ENCODE measurements at regions not wholly inside any gene's neighbourhood (a gene's known extent, or its start where the extent isn't known, plus 50 kb on each side); places are given as distances from the start of the nearest gene placed in this dataset.
A peak's percentile ranks its signal among the peaks of the same experiment; 100 is the strongest.

DNA sequence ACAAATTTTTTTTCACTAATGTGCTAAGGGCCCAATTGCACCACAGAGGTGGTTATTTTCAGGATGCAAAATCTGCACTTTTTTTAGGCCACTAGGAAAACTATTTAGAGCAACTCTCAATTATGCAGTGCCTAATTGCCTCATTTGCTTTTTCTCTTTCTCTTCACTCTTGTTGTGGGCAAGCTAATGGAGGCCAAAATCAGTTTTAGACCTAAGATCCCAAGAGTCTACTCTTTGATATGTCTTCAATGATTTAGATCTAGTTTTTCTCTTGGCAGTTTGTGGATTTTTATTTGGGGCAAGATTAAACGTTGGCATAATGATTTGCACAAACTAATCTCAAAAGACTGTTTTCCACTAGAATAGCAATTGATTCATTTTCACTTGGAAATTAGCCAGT, 1996.9 kb downstream of the LRRC4C start:
- DNase-seq = no peak
- TF ChIP-seq POLR2A (IDR thresholded peaks at IDR 0.05; ENCODE audit: low read length) = no peak
- TF ChIP-seq GATA1 (IDR thresholded peaks at IDR 0.05; ENCODE audit: low read depth, low read length) = no peak

DNA sequence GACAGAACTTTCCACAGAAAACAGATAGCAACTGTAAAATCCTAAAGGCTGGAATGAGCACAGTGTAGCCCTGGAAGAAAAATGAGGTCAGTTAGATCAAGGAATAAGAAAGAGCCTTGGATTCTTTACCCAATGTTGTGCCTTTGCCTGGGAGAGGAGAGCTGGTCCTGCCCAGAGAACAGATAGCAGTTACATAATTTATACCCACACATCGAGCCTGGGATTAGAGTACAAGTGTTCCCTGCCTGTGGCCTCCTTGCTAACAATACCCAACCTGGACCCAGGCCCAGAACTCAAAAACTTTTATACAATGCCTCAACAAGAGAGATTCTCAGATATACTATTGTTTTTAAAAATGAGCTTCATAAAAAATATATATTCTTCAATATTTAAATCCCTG, 1998.4 kb downstream of the LRRC4C start:
- no peak for DNase-seq
- TF ChIP-seq POLR2A (IDR thresholded peaks at IDR 0.05; ENCODE audit: low read length) (no peak), GATA1 (IDR thresholded peaks at IDR 0.05; ENCODE audit: low read depth, low read length) (no peak)

DNA sequence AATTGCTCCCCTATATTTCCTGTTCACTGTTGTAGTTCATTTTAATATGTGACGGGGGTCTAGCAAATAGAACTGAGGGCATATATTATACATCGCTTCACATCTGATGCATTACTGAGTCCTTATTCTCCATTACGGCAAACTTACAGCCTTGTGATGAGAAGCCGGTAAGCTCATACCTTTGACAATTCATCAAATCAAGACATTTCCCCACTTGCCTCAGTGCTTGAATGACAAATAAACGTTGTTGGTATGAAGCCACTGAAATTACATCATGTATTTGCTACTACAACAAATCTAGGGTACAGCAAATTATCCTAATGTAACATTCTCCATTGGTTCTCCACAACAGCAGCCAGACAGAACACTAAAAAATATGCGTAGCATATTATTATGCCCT, 1999.8 kb downstream of the LRRC4C start:
- DNase-seq = no peak
- TF ChIP-seq GATA1 (IDR thresholded peaks at IDR 0.05; ENCODE audit: low read depth, low read length) (no peak), POLR2A (IDR thresholded peaks at IDR 0.05; ENCODE audit: low read length) (no peak)

DNA sequence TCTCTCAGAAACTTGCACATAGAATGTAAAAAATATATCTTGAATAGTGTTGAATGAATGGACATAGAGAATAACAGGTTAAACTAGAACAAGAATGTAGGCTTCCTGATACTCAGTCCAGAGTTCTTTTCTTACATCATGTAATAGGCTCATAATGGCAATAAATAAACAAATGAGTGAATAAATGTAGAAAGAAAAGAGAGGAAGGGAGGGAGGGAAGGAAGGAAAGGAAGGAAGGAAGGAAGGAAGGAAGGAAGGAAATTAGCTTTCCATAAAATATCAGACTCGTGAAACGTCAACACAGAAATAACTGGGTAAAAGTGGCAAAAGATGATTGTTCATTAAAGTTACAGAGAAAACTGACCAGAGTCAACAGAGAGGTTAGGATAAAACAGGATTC, 2001.0 kb downstream of the LRRC4C start:
- no peak for DNase-seq
- TF ChIP-seq POLR2A (IDR thresholded peaks at IDR 0.05; ENCODE audit: low read length) = no peak
- no peak for TF ChIP-seq GATA1 (IDR thresholded peaks at IDR 0.05; ENCODE audit: low read depth, low read length)

- DNase-seq = no peak
- TF ChIP-seq POLR2A (IDR thresholded peaks at IDR 0.05; ENCODE audit: low read length) = no peak
- TF ChIP-seq GATA1 (IDR thresholded peaks at IDR 0.05; ENCODE audit: low read depth, low read length) = no peak
Measured at GRCh38 chr11:39443424-39444022, 2015.9 kb downstream of the LRRC4C start.

- DNase-seq = no peak
- TF ChIP-seq GATA1 (IDR thresholded peaks at IDR 0.05; ENCODE audit: low read depth, low read length) = no peak
- TF ChIP-seq POLR2A (IDR thresholded peaks at IDR 0.05; ENCODE audit: low read length) = no peak
Measured at GRCh38 chr11:39442177-39442576, 2017.3 kb downstream of the LRRC4C start.

GRCh38 chr11:39435641-39436040, 2023.8 kb downstream of the LRRC4C start:
- no peak for TF ChIP-seq GATA1 (IDR thresholded peaks at IDR 0.05; ENCODE audit: low read depth, low read length)
- TF ChIP-seq POLR2A (IDR thresholded peaks at IDR 0.05; ENCODE audit: low read length) = no peak
- no peak for DNase-seq

- TF ChIP-seq GATA1 (IDR thresholded peaks at IDR 0.05; ENCODE audit: low read depth, low read length) (no peak), POLR2A (IDR thresholded peaks at IDR 0.05; ENCODE audit: low read length) (no peak)
- DNase-seq = no peak
Measured at GRCh38 chr11:39434466-39434865, 2025.0 kb downstream of the LRRC4C start.

DNA sequence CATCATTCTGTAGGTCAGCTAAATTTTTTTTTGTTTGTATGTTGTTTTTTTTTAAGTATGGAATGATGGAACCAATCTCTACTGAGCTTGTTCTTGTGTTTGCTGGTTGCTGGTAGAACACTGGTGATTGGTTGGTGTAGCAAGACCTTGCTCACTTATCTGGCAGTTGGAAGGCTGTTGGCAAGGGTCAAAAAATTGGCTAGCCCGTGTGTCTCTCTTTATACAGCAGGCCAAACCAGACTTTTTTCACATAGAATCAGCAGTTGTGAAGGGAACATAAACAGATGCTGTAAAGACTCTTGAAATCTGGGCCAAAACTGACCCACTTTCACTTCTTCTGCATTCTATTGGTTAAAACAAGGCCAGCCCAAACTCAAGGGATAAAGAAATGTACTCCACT, 2026.5 kb downstream of the LRRC4C start:
- TF ChIP-seq POLR2A (IDR thresholded peaks at IDR 0.05; ENCODE audit: low read length) = no peak
- TF ChIP-seq GATA1 (IDR thresholded peaks at IDR 0.05; ENCODE audit: low read depth, low read length) = no peak
- DNase-seq = no peak

GRCh38 chr11:39425226-39425625, 2034.2 kb downstream of the LRRC4C start:
- no peak for DNase-seq
- TF ChIP-seq POLR2A (IDR thresholded peaks at IDR 0.05; ENCODE audit: low read length) (no peak), GATA1 (IDR thresholded peaks at IDR 0.05; ENCODE audit: low read depth, low read length) (no peak)

- DNase-seq = no peak
- TF ChIP-seq POLR2A (IDR thresholded peaks at IDR 0.05; ENCODE audit: low read length) = no peak
- TF ChIP-seq GATA1 (IDR thresholded peaks at IDR 0.05; ENCODE audit: low read depth, low read length) = no peak
Measured at GRCh38 chr11:39412117-39412516, 2047.3 kb downstream of the LRRC4C start.

GRCh38 chr11:39385911-39386310, 2073.5 kb downstream of the LRRC4C start:
- no peak for TF ChIP-seq POLR2A (IDR thresholded peaks at IDR 0.05; ENCODE audit: low read length)
- TF ChIP-seq GATA1 (IDR thresholded peaks at IDR 0.05; ENCODE audit: low read depth, low read length) = no peak
- no peak for DNase-seq

- TF ChIP-seq GATA1 (IDR thresholded peaks at IDR 0.05; ENCODE audit: low read depth, low read length) (no peak), POLR2A (IDR thresholded peaks at IDR 0.05; ENCODE audit: low read length) (no peak)
- DNase-seq = peak; percentile 43 to 58
Measured at GRCh38 chr11:39374963-39375698, 2084.3 kb downstream of the LRRC4C start.

DNA sequence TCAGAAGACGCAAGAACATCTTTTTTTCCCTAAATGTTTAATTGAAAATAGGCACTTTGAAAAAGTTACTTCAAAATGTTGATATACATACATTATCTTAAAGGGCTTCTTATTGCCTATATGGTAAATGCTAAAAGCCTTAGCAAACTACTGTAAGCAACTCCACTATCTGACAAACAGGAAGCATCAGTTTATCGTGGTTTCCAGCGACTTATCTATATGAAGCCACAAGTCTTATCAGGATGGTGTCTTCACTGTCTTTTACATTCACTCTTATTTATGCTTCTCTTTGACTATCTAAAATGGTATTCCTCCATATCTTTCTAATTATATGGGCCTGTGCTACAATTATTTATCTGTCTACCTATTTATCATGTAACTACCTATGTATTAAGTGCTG, 2091.9 kb downstream of the LRRC4C start:
- peak; percentile 39 to 82 for DNase-seq
- TF ChIP-seq GATA1 (IDR thresholded peaks at IDR 0.05; ENCODE audit: low read depth, low read length) (no peak), POLR2A (IDR thresholded peaks at IDR 0.05; ENCODE audit: low read length) (no peak)

DNA sequence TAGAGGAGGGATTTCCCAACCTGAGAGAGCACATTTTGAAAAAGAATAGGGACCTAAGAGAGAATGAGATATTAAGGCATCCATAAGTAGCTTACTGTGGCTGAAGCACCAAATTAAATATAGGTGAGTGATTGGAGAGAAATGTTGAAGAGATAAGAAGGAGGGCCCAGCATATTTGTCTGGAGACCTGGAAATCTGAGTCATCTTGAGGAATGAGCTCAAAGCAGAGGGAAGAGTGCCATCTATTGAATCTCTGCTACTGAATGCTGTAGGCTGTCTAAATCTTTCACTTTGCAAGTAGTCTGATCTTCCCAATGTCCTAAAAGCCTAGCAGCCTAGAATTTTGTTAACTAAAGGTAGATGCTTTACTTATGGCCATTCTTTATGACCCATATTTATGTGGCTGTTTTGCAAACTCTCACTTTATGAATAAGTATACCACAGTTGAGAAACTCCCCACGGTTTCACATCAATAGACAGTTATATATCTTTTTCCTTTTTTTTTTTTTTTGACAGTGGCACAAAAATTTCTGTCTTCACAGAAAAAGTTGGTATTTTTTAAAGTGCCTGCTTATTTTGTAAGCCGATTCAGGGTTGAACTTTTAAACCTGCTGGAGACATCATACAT, 2093.5 kb downstream of the LRRC4C start:
- TF ChIP-seq POLR2A (IDR thresholded peaks at IDR 0.05; ENCODE audit: low read length) (no peak), GATA1 (IDR thresholded peaks at IDR 0.05; ENCODE audit: low read depth, low read length) (no peak)
- peak; percentile 4 to 6 for DNase-seq
